Natural killer cell (primary cell): ENCODE measurements at regions not wholly inside any gene's neighbourhood (a gene's known extent, or its start where the extent isn't known, plus 50 kb on each side); places are given as distances from the start of the nearest gene placed in this dataset.

Experiments used
- ATAC-seq, 3 donors: fragments of 150-1000 bp in 2 of 3; fragments of 200-7000 bp in 1 of 3; cut with Tn5 transposase; 1 replicate in 1 of 3; 2 replicates in 2 of 3; pipeline ENCODE4 v1.10.0; 2021; ENCODE audit warnings: mild to moderate bottlenecking in 2 of 3, moderate library complexity in 2 of 3
- DNase-seq, 2 donors: peaks; one replicate each; pipeline versions ENCODE4 v3.0.0 to v3.0.0-alpha.2; 2013 to 2021; ENCODE audit warnings: mixed read lengths in 1 of 2
- H3K27ac ChIP-seq: one replicate; pipeline ENCODE4 v1.5.1; 2013; ENCODE audit warnings: mild to moderate bottlenecking, low read length
- H3K27me3 ChIP-seq: one replicate; pipeline ENCODE4 v1.6.1; 2013; ENCODE audit warnings: low read length; ENCODE audit not compliant: control insufficient read depth, insufficient read depth
- H3K36me3 ChIP-seq: one replicate; pipeline ENCODE4 v1.6.1; 2013; ENCODE audit warnings: low read length; ENCODE audit not compliant: control insufficient read depth, insufficient read depth
- H3K4me1 ChIP-seq: one replicate; pipeline ENCODE4 v1.6.1; 2013; ENCODE audit warnings: low read length; ENCODE audit not compliant: control insufficient read depth, insufficient read depth
- H3K4me3 ChIP-seq: one replicate; pipeline ENCODE4 v1.5.1; 2013; ENCODE audit warnings: low read length
- H3K9me3 ChIP-seq: one replicate; pipeline ENCODE4 v1.6.1; 2013; ENCODE audit warnings: low read length; ENCODE audit not compliant: control insufficient read depth, insufficient read depth
- H3K27ac Mint-ChIP-seq, 2 donors: one replicate each; pipeline ENCODE4 v1.8.0; 2022; ENCODE audit warnings: mild to moderate bottlenecking in 2 of 2, mixed read lengths in 2 of 2, moderate library complexity in 1 of 2
- H3K27me3 Mint-ChIP-seq, 2 donors: one replicate each; pipeline ENCODE4 v1.8.0; 2022; ENCODE audit warnings: low read depth in 2 of 2, mixed read lengths in 2 of 2
- H3K36me3 Mint-ChIP-seq: one replicate; pipeline ENCODE4 v1.8.0; 2022; ENCODE audit warnings: mixed read lengths
- H3K4me1 Mint-ChIP-seq, 2 donors: one replicate each; pipeline ENCODE4 v1.8.0; 2022; ENCODE audit warnings: mixed read lengths in 2 of 2
- H3K4me3 Mint-ChIP-seq: one replicate; pipeline ENCODE4 v1.8.0; 2022; ENCODE audit warnings: mild to moderate bottlenecking, moderate library complexity, mixed read lengths
- H3K9me3 Mint-ChIP-seq, 2 donors: one replicate each; pipeline ENCODE4 v1.8.0; 2022; ENCODE audit warnings: mixed read lengths in 2 of 2
- CTCF ChIP-seq: fragments of 200-600 bp; IDR thresholded peaks from one replicate; pipeline ENCODE4 v1.8.0; 2022; ENCODE audit warnings: antibody characterized with exemption
- WGBS: methylation state at CpG from one replicate; pipeline ENCODE4 v1.1.7; 2013; ENCODE audit warnings: missing lambda C conversion rate; ENCODE audit not compliant: insufficient coverage; 5-methylcytosine and 5-hydroxymethylcytosine counted together
- intact Hi-C: fragments of 100-400 bp; cut with micrococcal nuclease; formaldehyde crosslinking; loops from one replicate; pipeline ENCODE4 v1.14.2; 2022

GRCh38 chr7:108719631-108720030 lies 150.0 kb downstream of the DNAJB9 start:
- Histone ChIP-seq H3K27ac (no peak overlapping the region), H3K4me3 (no peak overlapping the region), H3K4me1 (no peaks in the 10 kb centered on the region), H3K27me3 (no peaks in the 10 kb centered on the region), H3K9me3 (no peaks in the 10 kb centered on the region), H3K36me3 (no peaks in the 10 kb centered on the region)
- Mint-ChIP-seq H3K27me3 (no peaks in the 10 kb centered on the region), H3K9me3 (peaks cover 14 to 20% of the 10 kb centered on the region in 2 donors), H3K4me1 (no peaks in the 10 kb centered on the region), H3K4me3 (no peak overlapping the region), H3K27ac (no peak overlapping the region), H3K36me3 (no peaks in the 10 kb centered on the region)
- no peak for ATAC-seq
- intact Hi-C loops, result no loop called here
- TF ChIP-seq CTCF, result no peak
- DNase-seq, result no peak

- intact Hi-C loops, result no loop called here
These were observed 152.9 kb downstream of the DNAJB9 start for GRCh38 chr7:108722561-108722960.

GRCh38 chr7:108723381-108723814 lies 153.7 kb downstream of the DNAJB9 start:
- intact Hi-C loops, result no loop called here
- ATAC-seq, result no peak
- Mint-ChIP-seq H3K9me3 (peaks cover 13 to 14% of the 10 kb centered on the region in 2 donors), H3K36me3 (no peaks in the 10 kb centered on the region), H3K4me1 (no peaks in the 10 kb centered on the region), H3K27ac (no peak overlapping the region), H3K27me3 (no peaks in the 10 kb centered on the region), H3K4me3 (no peak overlapping the region)
- DNase-seq, result no peak
- H3K4me3 ChIP-seq, result no peak overlapping the region
- H3K27me3 ChIP-seq, result no peaks in the 10 kb centered on the region
- no peaks in the 10 kb centered on the region for H3K4me1 ChIP-seq
- H3K9me3 ChIP-seq, result no peaks in the 10 kb centered on the region
- no peak overlapping the region for H3K27ac ChIP-seq
- WGBS, result 75% methylated on average over 4 of the region's 4 CpGs
- TF ChIP-seq CTCF, result no peak
- no peaks in the 10 kb centered on the region for H3K36me3 ChIP-seq

More at GRCh38 chr7:108722561-108722960, 152.9 kb downstream of the DNAJB9 start:
- ATAC-seq (no peak), DNase-seq (no peak)
- Histone ChIP-seq H3K4me1 (no peaks in the 10 kb centered on the region), H3K4me3 (no peak overlapping the region), H3K9me3 (no peaks in the 10 kb centered on the region), H3K36me3 (no peaks in the 10 kb centered on the region), H3K27ac (no peak overlapping the region), H3K27me3 (no peaks in the 10 kb centered on the region)
- WGBS, result no CpG with 5 or more reads among the region's 1 CpG
- Mint-ChIP-seq H3K4me1 (no peaks in the 10 kb centered on the region), H3K4me3 (no peak overlapping the region), H3K9me3 (peaks cover 14% of the 10 kb centered on the region in 2 donors), H3K27ac (no peak overlapping the region), H3K36me3 (no peaks in the 10 kb centered on the region), H3K27me3 (no peaks in the 10 kb centered on the region)
- no peak for TF ChIP-seq CTCF

- Mint-ChIP-seq H3K27ac (no peak overlapping the region), H3K36me3 (no peaks in the 10 kb centered on the region), H3K9me3 (peaks cover 7 to 14% of the 10 kb centered on the region in 2 donors), H3K27me3 (no peaks in the 10 kb centered on the region), H3K4me3 (no peak overlapping the region), H3K4me1 (no peaks in the 10 kb centered on the region)
- no peak for TF ChIP-seq CTCF
- DNase-seq, result no peak
- WGBS, result 66% methylated on average over 2 of the region's 3 CpGs
- intact Hi-C loops, result no loop called here
- Histone ChIP-seq H3K9me3 (no peaks in the 10 kb centered on the region), H3K27ac (no peak overlapping the region), H3K36me3 (no peaks in the 10 kb centered on the region), H3K4me3 (no peak overlapping the region), H3K27me3 (no peaks in the 10 kb centered on the region), H3K4me1 (no peaks in the 10 kb centered on the region)
- ATAC-seq, result no peak
These were observed 154.8 kb downstream of the DNAJB9 start for GRCh38 chr7:108724251-108725100.
